GM18951 (cell line): ENCODE measurements at regions not wholly inside any gene's neighbourhood (a gene's known extent, or its start where the extent isn't known, plus 50 kb on each side); places are given as distances from the start of the nearest gene placed in this dataset.

ENCODE experiments used
- POLR2A ChIP-seq: IDR thresholded peaks from 4 replicates; pipeline ENCODE4 v1.6.1; 2011; ENCODE audit warnings: mild to moderate bottlenecking; ENCODE audit not compliant: insufficient read length, insufficient read depth; ENCODE audit errors: extremely low read depth
- in situ Hi-C: fragments of 300-500 bp; cut with MboI; formaldehyde crosslinking; loops from one replicate; pipeline ENCODE4 v1.12.0; 2022; ENCODE audit warnings: low sequenced_read_pairs, mixed read lengths, inconsistent platforms; ENCODE audit not compliant: unreplicated experiment

DNA sequence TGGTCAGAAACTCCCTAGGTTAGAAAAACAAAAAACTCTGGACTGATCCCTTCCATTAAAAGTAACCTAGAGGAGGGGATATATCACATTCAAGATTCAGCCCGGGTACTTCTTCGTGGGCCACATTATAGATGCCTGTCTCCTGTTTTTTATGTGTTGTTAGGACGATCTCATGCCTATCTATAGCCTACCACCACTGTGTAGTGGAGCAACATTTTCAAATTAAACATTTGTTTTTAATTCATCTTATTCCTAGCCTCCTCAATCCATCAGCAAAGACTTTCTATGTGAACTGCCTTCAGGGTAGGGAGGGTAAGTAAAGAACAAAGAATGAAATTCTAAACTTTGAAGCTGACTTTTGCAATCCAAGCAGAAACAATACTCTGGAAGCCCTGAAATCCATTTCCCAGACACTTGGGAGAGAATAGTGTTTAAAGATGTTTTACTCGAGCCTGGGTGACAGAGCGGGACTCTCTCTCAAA is 379.4 kb downstream of the ANXA1 start:
- no peak for TF ChIP-seq POLR2A
- in situ Hi-C loops: no loop called here

DNA sequence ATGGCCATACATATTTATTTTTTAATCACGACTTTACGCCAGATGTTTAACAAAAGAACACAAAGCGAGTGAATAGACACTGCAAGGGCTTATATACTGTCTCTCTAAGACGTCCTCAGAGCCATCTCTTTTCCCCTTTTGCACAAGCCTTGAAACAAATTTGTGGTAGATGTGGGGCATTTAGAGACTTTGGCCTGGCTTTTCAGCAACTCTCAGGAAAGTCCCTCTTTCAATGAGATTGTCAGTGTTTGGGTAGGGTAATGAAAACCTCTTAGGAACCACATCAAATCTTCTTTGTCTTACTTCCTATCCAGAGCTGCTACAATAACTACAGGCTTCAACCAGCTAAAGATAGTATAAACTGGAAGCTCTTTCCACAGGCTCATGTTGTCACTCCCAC is 380.0 kb downstream of the ANXA1 start:
- TF ChIP-seq POLR2A: no peak
- in situ Hi-C loops: no loop called here

DNA sequence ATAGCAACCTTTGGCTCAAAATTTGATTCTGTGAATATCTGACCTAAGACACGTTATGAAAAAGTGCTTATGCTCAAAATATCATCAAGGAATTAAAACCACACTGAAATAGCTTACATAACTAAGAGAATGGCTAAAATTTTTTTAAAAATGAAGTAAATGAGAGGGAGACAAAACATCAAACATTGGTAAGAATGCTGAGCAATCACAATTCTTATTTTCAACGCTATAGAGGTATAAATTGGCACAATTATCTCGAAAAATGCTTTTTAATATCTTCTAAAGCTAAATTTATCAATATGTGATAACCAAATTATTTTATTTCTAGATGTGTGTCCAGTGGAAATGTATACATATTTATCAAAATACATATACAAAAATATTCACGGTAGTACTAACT is 381.3 kb downstream of the ANXA1 start:
- no peak for TF ChIP-seq POLR2A
- in situ Hi-C loops: no loop called here

DNA sequence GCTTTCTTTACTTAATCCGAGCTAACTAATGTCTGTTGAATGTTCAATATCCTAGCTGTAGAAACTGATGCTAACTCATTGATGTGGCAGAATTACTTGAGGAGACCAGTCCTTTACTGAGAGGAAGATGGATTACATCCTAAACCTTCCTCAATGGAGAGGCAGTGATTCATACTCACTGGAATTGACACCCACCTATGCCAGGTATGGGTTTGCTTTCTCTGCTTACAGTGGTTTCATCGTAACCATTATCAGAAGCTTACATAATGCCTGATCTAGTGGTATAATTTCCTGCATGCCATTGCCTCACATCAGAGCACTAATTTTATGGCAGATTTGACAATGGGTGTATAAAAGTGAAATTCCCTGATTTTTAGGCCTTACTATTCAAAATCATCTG is 384.7 kb downstream of the ANXA1 start:
- no peak for TF ChIP-seq POLR2A
- in situ Hi-C loops: no loop called here

DNA sequence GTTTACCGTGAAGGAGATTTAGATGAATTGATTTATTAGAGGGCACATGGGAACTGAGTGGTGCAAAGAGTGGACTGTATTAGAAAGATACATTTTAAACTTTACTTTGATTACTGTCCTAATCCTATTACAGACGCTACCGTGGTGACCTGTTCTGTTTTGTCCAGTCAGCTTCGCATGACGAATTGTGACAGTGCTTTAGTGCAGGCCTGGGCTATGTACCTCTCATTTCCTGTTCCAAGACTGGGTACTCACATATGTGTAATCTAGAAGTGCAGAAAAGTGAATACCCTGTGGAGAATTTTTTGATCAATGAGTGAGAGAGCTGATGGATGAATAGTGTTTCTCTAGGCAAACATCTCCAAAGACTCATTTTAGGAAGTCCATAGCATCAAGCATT is 385.9 kb downstream of the ANXA1 start:
- in situ Hi-C loops: no loop called here
- TF ChIP-seq POLR2A: no peak

DNA sequence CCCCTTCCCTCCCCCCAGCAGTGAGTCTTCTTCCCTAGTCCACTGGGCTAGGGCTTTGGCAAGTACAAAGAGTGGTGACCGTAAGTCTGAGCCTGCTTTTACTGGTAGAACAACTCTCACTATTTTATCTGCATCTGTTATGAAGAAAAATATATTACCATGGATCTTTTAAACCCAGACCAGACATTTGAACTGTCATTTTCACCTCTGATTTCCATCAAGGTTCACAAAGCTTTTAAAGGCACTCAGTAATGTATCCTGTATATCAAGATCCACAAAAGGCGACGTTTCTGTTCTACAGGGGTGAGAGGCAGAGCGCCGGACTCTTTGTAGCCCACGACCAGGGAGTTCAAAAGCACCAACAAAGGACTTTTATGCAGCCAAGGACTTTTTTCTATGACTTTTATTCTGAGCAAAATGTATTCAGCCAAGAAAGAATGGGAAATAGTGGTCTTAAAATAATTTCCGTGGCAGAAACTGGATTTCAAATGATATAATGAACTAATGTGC is 388.3 kb downstream of the ANXA1 start:
- in situ Hi-C loops: no loop called here
- no peak for TF ChIP-seq POLR2A

DNA sequence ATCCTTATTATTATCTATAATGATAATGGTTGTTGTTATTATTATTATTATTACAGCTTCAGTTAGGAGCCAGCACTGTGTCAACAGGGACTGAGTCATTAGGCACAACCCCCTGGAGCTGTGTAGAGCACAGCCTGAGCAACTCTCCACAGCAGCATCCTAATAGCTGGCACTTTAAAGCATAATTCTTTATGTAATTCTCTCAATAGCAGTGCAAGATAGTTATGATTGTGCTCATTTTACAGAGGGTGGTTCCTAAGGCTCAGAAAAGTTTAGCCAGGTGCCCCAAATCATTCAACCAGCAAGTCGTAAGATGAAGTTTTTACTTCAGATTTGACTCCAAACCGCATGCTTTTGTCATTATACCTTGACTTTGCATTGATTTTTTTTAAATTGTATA is 390.3 kb downstream of the ANXA1 start:
- in situ Hi-C loops: no loop called here
- TF ChIP-seq POLR2A: no peak

DNA sequence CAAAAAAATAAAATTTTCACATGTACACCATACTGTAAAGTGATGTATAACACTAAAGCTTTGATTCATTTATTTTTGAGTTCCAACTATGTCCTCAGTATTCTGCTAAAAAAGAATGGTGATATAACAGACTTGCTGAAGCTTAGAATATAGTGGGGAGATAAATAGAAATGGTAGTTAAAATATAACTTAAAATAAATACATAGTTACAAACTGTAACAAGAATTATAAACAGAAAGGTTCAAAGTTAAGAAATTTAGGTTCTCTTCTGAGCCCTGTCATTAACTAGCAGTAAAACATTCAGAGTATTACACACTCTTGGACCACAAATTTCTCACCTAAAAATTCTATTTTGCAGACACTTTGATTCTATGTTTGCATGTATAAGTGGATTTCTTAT is 392.1 kb downstream of the ANXA1 start:
- in situ Hi-C loops: no loop called here
- no peak for TF ChIP-seq POLR2A

DNA sequence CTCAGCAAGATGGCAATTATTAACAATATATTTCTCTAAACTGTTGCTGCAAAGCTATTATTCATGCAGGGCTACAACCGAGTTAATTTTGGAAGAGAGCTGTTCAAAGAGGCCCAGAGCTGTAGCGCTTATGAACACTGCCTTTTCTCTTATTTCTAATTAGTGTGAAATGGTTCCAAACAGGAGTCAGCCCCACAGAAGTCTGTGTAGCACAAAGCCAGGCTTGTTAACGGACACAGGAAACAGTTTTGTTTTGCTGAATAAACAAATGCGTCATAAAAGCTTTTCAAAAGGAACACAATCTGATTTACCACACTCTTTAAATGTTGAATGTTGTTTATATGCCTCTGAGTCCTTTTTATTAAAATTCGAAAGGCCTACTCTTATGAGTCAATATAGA is 396.5 kb downstream of the ANXA1 start:
- no peak for TF ChIP-seq POLR2A

DNA sequence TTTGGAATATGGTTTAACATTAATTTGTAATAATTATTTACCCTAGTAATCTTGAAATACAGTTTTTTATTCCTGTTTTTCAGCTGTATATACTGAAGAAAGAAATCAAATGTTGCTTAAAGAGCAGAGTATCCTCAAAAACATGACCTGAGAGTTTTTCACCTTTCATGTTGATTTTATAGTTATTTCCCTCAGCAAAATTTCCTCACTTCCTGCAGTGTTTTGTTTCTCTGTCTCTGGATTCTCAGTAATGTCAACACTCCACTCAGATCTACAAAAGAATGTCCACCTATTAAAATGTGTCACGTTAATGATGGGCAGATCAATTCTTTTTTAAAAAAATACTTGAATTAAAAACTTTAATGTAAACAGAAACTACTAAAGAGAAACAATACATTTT is 398.3 kb downstream of the ANXA1 start:
- TF ChIP-seq POLR2A: no peak
- in situ Hi-C loops: no loop called here

More for the DNA sequence above, 396.5 kb downstream of the ANXA1 start:
- in situ Hi-C loops: no loop called here

DNA sequence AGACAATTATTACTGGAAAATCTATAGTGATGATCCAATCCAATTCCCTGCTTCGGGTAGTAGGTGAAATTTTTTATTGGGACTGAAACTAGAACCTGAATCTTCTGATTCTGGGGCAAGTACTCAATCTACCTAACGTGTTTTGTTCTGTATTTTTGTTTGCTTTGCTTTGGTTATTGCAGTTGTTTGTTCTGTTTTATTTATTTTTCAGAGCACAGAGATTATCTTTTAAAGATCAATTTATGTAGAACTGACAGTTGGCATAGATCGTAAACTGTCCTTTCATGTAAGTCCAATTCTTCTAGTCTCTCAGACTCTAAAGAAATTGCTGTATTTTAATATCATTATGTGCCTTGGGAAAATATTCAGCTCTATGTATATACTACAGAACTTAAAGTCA is 401.6 kb downstream of the ANXA1 start:
- in situ Hi-C loops: no loop called here
- TF ChIP-seq POLR2A: no peak

DNA sequence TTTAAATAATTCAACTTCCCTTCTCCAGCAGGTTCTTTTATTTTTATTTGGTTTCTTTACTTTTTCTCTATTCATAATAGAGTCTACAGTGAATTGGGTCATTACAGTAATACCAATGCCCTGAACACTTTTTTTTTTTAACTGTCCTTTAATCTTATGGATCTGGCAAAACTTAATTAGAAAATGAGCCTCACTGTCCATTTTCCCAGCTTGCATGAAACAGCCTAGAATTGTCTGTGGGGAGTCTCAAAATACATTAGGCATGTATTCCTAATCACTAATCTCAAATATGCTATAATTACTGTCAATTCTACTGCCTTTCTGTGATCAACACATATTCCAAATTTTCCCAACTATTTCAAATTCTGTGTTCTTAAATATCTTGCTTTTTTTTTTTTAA is 406.8 kb downstream of the ANXA1 start:
- in situ Hi-C loops: no loop called here
- no peak for TF ChIP-seq POLR2A

DNA sequence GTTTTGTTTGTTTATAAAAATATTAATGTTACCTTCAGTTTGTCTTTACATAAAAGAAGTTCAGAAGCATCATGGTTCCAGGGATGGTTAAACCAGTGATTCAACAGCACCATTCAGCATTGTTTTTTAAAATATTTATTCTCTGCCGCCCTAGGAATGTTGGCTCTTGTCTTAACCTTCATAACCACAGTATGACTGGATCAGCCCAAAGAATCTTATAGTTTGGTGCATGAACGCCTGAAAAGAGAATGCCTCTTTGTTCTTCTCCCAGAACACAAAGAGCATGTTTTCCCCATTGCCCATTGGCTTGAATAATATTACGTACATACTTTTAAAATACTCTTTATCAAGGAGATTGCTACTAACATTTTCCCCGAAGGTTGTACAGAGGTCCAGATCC is 413.4 kb downstream of the ANXA1 start:
- no peak for TF ChIP-seq POLR2A
- in situ Hi-C loops: no loop called here

DNA sequence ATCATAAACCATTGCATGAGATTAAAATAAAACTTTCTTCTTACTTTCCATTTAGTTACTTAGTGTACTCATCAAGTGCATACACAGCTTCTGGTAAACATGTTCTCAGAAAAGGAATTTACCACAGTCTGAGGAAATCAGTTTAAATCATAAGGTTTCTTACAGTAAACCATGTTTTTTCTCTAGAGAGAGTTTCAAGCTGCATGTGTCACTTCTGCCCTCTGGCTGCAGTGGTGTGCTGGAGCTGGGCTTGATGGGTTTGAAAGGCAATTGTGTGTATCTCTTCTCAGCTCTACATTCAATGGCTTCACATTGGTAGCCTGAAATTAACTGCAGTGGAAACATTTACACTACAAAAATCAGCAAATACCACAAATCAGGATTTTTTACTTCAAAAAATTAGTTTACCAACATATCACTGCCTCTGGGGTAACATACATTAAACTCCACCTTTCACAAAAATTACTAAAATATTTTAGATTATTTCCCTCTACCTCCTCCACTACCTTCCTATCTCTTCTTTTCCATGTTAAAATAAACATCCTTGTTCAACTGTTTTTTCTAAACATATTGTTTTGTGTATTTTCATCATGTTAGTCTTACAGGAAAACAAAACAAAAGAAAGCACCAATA is 414.3 kb downstream of the ANXA1 start:
- in situ Hi-C loops: no loop called here
- no peak for TF ChIP-seq POLR2A

DNA sequence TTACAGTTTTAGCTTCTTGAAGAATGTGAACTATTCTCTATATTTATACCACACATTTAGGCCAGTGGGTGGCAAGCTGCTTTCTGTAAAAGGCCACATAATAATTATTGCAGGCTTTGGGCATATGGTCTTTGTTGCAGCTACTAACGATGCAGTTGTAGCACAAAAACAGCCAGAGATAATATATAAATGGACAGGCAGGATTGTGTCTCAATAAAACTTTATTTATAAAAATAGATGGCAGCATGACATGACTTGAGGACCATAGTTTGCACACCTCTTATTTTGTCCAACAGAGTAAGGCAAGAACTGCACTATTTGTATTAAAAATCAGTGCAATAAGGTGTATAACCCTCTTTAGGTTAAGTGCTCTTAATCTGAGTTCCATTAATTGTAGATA is 415.0 kb downstream of the ANXA1 start:
- no peak for TF ChIP-seq POLR2A
- in situ Hi-C loops: no loop called here

DNA sequence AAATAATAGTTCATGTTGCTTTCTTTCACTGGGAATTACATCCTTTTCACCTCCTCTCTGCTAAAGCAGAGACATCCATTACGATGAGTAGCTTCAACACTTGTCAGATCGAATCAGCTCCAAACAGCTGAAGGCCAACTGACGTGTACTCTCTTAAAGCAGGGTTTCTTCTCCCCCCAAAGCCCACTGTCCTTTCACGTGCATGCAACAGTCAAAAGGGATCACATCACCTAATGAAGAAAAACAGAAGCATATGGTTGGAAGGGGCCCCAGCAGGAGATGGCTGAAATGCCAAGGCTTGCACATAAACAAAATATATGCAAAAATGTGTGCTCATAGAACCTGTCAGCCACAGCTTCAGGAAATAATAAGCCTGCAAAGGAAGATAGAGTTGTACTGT is 421.6 kb downstream of the ANXA1 start:
- in situ Hi-C loops: no loop called here
- TF ChIP-seq POLR2A: no peak
